ENCODE measurements at regions not wholly inside any gene's neighbourhood (a gene's known extent, or its start where the extent isn't known, plus 50 kb on each side); places are given as distances from the start of the nearest gene placed in this dataset.

GRCh38 chr10:107717046-107717445 is 552.5 kb upstream of the SORCS1 start:
- H3K4me3 ChIP-seq (replicated peaks in 1 of 2; ENCODE audit: low read depth in 1 of 2, low read length in 2 of 2), result no peak overlapping the region
- H3K27me3 ChIP-seq (ENCODE audit: insufficient read depth, low read length), result no peaks in the 10 kb centered on the region
- no peak overlapping the region for H3K4me2 ChIP-seq (ENCODE audit: low read length)
- no peaks in the 10 kb centered on the region for H3K79me2 ChIP-seq (ENCODE audit: insufficient read depth, low read length)
- H4K20me1 ChIP-seq (ENCODE audit: insufficient read depth), result no peaks in the 10 kb centered on the region
- ATAC-seq (no peak), DNase-seq (ENCODE audit: low read depth, low spot score) (no peak)
- POLR2A ChIA-PET, result no interaction called here
- H3K36me3 ChIP-seq (ENCODE audit: control insufficient read depth in 1 of 2, insufficient read depth in 2 of 2, low read length in 2 of 2), result no peaks in the 10 kb centered on the region
- H3K9me3 ChIP-seq (ENCODE audit: control insufficient read depth in 1 of 2, insufficient read depth in 1 of 2, low read depth in 1 of 2, low read length in 2 of 2), result peaks cover 25 to 41% of the 10 kb centered on the region in 2 experiments; a peak in 3 of 4 replicates
- no peak overlapping the region for H2AFZ ChIP-seq (ENCODE audit: low read depth, low read length, poor library complexity, severe bottlenecking)
- H3K27ac ChIP-seq (ENCODE audit: low read depth, low read length), result no peak overlapping the region
- H3K4me1 ChIP-seq (ENCODE audit: control insufficient read depth in 1 of 2, insufficient read depth in 2 of 2, low read length in 2 of 2), result no peaks in the 10 kb centered on the region
- H3K9me2 ChIP-seq (ENCODE audit: insufficient read depth), result no peaks in the 10 kb centered on the region
- no TSS peak for BruUV-seq (replicated peaks)
- RAD21 ChIA-PET (ENCODE audit: low non-redundant PET in 1 of 2, low total read pairs in 2 of 2, uncharacterized antibody in 2 of 2, unreplicated experiment in 2 of 2), result no interaction called here
- intact Hi-C loops (cut with micrococcal nuclease), result no loop called here
- H3K9ac ChIP-seq (ENCODE audit: low read length), result no peak overlapping the region
- TF ChIP-seq SRF (IDR thresholded peaks at IDR 0.05; ENCODE audit: low read depth) (no peak), ATF3 (IDR thresholded peaks at IDR 0.05) (no peak), POLR2A (IDR thresholded peaks at IDR 0.05; ENCODE audit: borderline replicate concordance, extremely low read depth, insufficient read depth, insufficient read length) (no peak), CTCF (IDR thresholded peaks at IDR 0.05 in 2 of 3, conservative IDR thresholded peaks at IDR 0.05 in 1 of 3; ENCODE audit: borderline replicate concordance in 1 of 3, insufficient read depth in 1 of 3, low read depth in 2 of 3, low read length in 2 of 3) (no peak), YY1 (IDR thresholded peaks at IDR 0.05; ENCODE audit: extremely low read depth, insufficient replicate concordance, low read depth, low read length) (no peak), EGR1 (IDR thresholded peaks at IDR 0.05; ENCODE audit: low read depth) (no peak), TCF7L2 (IDR thresholded peaks at IDR 0.05; ENCODE audit: borderline replicate concordance, extremely low read depth, insufficient read depth, insufficient read length) (no peak)
- CTCF ChIA-PET, result no interaction called here

- ChIA-PET POLR2A (no interaction called here), CTCF (no interaction called here), RAD21 (ENCODE audit: low non-redundant PET in 1 of 2, low total read pairs in 2 of 2, uncharacterized antibody in 2 of 2, unreplicated experiment in 2 of 2) (no interaction called here)
- Histone ChIP-seq H3K9ac (ENCODE audit: low read length) (no peak overlapping the region), H3K79me2 (ENCODE audit: insufficient read depth, low read length) (no peaks in the 10 kb centered on the region), H3K4me3 (replicated peaks in 1 of 2; ENCODE audit: low read depth in 1 of 2, low read length in 2 of 2) (no peak overlapping the region), H3K4me2 (ENCODE audit: low read length) (no peak overlapping the region), H3K9me3 (ENCODE audit: control insufficient read depth in 1 of 2, insufficient read depth in 1 of 2, low read depth in 1 of 2, low read length in 2 of 2) (peaks cover 18 to 30% of the 10 kb centered on the region in 2 experiments; a peak in 3 of 4 replicates), H3K4me1 (ENCODE audit: control insufficient read depth in 1 of 2, insufficient read depth in 2 of 2, low read length in 2 of 2) (no peaks in the 10 kb centered on the region), H2AFZ (ENCODE audit: low read depth, low read length, poor library complexity, severe bottlenecking) (no peak overlapping the region), H3K9me2 (ENCODE audit: insufficient read depth) (no peaks in the 10 kb centered on the region), H3K27me3 (ENCODE audit: insufficient read depth, low read length) (no peaks in the 10 kb centered on the region), H3K27ac (ENCODE audit: low read depth, low read length) (no peak overlapping the region), H3K36me3 (ENCODE audit: control insufficient read depth in 1 of 2, insufficient read depth in 2 of 2, low read length in 2 of 2) (no peaks in the 10 kb centered on the region), H4K20me1 (ENCODE audit: insufficient read depth) (no peaks in the 10 kb centered on the region)
- no TSS peak for BruUV-seq (replicated peaks)
- intact Hi-C loops (cut with micrococcal nuclease), result no loop called here
- ATAC-seq (no peak), DNase-seq (ENCODE audit: low read depth, low spot score) (no peak)
- no peak for TF ChIP-seq CTCF (IDR thresholded peaks at IDR 0.05 in 2 of 3, conservative IDR thresholded peaks at IDR 0.05 in 1 of 3; ENCODE audit: borderline replicate concordance in 1 of 3, insufficient read depth in 1 of 3, low read depth in 2 of 3, low read length in 2 of 3)
- TF ChIP-seq SIN3A (IDR thresholded peaks at IDR 0.05; ENCODE audit: low read depth), result no peak
- no peak for TF ChIP-seq MAX (IDR thresholded peaks at IDR 0.05)
- no peak for TF ChIP-seq FOSL1 (IDR thresholded peaks at IDR 0.05; ENCODE audit: low read depth)
- TF ChIP-seq CEBPB (IDR thresholded peaks at IDR 0.05; ENCODE audit: low read depth), result no peak
- TF ChIP-seq REST (IDR thresholded peaks at IDR 0.05; ENCODE audit: low read depth), result no peak
- no peak for TF ChIP-seq ELF1 (IDR thresholded peaks at IDR 0.05; ENCODE audit: borderline replicate concordance, low read depth)
These were observed 551.1 kb upstream of the SORCS1 start for GRCh38 chr10:107715565-107715964.

Measured in HCT116 (cell line).